AG09319 (cell line): ENCODE measurements at regions not wholly inside any gene's neighbourhood (a gene's known extent, or its start where the extent isn't known, plus 50 kb on each side); places are given as distances from the start of the nearest gene placed in this dataset.
A peak's percentile ranks its signal among the peaks of the same experiment; 100 is the strongest.

Experiments
- DNase-seq: peaks from one replicate; pipeline ENCODE4 v3.0.0-alpha.2; 2010; ENCODE audit warnings: low read depth; ENCODE audit errors: extremely low read depth
- TF ChIP-seq, protein P1 (sequence below): IDR thresholded peaks from 2 replicates; pipeline ENCODE4 v1.5.1; 2011; ENCODE audit warnings: low read depth, mild to moderate bottlenecking, inconsistent platforms, low read length, moderate library complexity

DNA sequence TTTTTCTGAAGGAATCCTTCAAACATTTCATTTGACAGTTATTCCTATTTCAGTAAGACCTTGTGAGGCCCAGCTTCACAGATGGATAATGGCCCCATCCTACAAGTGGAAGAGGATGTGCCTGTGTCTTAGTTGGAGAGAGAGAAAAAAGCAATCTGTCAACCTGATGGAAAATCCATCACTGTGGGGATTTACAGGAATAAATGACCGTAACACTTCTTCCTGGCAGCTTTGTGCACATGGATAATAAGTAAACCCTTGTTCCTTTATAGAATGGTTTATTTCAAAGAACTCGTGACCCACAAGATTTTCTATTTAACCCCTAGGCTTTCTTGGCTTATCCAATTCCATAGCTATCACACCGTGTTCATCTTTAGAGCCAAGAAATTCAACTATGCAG lies 121.4 kb upstream of the PCED1B start:
- no peak for DNase-seq
- TF ChIP-seq, protein P1, sequence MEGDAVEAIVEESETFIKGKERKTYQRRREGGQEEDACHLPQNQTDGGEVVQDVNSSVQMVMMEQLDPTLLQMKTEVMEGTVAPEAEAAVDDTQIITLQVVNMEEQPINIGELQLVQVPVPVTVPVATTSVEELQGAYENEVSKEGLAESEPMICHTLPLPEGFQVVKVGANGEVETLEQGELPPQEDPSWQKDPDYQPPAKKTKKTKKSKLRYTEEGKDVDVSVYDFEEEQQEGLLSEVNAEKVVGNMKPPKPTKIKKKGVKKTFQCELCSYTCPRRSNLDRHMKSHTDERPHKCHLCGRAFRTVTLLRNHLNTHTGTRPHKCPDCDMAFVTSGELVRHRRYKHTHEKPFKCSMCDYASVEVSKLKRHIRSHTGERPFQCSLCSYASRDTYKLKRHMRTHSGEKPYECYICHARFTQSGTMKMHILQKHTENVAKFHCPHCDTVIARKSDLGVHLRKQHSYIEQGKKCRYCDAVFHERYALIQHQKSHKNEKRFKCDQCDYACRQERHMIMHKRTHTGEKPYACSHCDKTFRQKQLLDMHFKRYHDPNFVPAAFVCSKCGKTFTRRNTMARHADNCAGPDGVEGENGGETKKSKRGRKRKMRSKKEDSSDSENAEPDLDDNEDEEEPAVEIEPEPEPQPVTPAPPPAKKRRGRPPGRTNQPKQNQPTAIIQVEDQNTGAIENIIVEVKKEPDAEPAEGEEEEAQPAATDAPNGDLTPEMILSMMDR = no peak

DNA sequence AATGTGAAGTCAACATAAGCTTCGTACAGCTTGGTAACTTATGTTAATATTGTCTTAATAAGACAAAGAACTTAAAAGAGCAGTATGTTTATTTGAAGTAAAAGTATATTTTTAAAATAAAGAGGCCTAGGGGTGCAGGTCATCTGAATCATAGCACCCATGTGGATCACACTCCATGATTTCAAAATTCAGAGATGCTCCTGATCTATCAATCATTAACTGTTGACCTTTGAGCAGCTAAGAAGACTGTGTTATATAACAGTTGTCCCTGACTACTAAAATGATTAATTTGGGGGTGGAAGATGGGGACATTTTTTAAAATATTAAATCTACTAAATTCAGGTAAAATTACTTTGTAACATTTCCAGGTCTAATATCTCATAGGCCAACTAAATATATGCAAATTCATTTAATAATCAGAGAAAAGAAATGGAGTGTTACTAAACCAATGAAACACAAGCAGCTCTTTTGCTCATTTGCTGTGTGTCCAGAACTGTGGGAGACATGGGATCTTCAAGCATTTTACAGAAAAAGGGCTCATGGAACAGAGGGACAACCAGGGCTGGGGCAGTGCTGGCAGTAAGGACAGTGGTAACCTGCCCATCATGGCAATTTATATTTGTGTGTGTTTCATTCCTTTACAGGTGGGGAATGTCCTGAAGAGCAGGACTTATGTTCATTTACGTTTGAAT lies 120.7 kb upstream of the PCED1B start:
- DNase-seq = no peak
- TF ChIP-seq, protein P1 = no peak

- TF ChIP-seq, protein P1 = no peak
- DNase-seq = peak; percentile 38
Measured at GRCh38 chr12:46959502-46959901, 119.9 kb upstream of the PCED1B start.

DNA sequence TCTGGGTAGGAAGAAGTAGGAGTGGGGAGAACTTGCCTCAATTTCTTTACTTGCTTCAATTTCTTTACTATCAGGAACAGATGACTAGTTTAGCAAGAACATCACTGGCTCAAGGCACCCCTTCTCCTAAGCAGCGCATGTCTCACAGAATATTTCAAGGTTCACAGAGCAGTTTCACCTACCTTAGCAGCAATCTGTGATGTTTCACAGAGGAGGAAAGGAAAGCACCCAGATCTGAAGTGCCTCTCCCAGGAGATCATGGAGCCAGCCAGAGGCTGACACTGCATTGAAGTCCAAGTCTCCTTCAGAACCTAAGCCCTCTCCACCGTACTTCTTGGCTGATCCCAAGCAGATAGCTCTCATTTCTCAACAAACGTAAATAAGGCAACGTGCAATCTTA lies 118.7 kb upstream of the PCED1B start:
- DNase-seq = no peak
- TF ChIP-seq, protein P1 = no peak

- TF ChIP-seq, protein P1 = no peak
- DNase-seq = no peak
Measured at GRCh38 chr12:46963191-46963590, 116.2 kb upstream of the PCED1B start.

DNA sequence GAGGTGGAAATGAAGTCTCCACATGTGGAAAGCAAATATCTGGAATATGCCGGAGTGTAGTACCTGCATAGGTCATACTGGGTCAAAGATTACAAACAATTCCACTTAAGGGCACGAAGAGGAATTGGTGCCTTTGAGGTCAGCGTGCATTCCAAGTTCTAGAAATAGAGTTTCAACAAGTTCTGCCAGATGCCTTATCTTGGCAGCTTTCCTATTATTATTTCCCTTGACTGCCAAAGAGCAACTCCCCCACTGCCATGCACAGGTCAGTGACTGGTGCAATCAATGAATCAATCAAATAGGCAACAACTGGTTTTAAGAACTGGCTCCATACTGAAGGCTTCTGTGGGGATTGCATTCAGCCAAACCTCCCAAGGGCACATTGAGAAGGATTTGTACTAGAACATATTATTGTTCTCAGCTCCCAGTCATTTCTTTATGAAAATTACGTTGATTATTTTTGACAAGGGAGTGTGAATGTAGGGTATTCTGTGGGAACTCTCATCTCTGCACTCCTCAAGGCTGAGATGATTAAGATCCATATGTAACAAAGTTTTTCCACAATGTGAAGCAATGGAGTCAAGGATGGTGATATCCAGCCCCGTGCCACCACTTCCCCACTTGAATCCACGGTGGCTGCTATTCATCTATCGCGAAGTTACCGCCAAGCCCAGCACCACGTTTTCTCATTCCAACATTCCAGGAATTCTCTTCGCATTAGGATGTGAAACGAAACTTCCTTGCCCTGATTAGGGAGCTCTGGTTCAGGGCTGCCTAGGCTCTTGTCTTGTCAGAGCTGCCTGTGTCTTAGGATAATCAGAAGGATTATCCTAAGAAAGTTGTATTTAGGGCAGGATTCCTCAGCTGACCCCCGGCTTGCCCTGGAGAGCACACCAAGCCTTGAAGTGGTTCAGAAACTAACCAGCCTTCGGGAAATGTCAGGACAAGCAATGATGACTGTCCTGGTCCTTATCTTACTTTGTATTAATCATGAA lies 115.1 kb upstream of the PCED1B start:
- DNase-seq = peak; percentile 78
- TF ChIP-seq, protein P1 = no peak

DNA sequence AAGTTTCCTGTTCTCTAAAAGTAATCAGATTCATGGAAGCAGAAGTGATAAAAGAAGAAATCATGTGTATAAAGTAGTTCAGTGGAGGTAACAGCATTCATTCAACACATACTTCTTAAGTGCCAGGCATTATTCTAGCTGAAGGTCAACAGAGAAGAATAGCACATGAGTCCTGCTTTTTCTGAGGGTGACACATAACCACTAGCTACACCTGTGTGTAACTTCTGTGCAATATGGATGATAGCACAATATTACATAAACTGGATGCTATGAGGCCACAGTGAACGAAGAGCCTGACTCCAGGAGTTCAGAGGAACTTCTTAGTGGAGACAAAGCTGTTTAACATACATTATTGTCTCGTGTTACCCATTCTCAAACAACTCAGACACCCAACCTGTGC lies 114.3 kb upstream of the PCED1B start:
- DNase-seq = no peak
- TF ChIP-seq, protein P1 = no peak
